ENCODE measurements at regions not wholly inside any gene's neighbourhood (a gene's known extent, or its start where the extent isn't known, plus 50 kb on each side); places are given as distances from the start of the nearest gene placed in this dataset.
A peak's percentile ranks its signal among the peaks of the same experiment; 100 is the strongest.

DNA sequence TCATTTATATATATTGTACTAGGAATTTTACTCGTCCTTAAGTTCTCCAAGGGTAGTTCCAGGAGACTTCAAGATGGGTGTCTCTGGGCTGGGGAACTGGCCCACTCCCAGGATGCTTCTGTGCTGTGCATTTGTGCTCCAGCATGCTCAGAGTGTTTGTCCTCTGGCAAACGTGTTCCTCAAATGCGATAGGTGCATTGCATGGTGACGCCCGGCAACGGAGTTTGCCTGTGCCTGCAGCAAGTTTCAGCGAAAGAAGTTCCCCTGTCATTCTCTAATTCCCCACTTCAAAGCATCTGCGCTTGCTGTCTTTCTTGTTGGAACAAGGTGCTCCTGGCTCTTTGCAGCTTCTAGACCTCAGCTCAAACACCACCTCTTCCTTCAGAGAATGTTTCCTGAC lies 465.1 kb downstream of the GALR1 start:
- no peak for DNase-seq (ENCODE audit: low spot score, unreplicated experiment)
- no peak overlapping the region for H3K27ac Mint-ChIP-seq
- TF ChIP-seq CTCF (IDR thresholded peaks at IDR 0.05; ENCODE audit: unreplicated experiment): no peak
- peaks cover 2% of the 10 kb centered on the region for H3K27me3 Mint-ChIP-seq
- H3K4me1 Mint-ChIP-seq (ENCODE audit: low read depth): no peaks in the 10 kb centered on the region
- no peaks in the 10 kb centered on the region for H3K9me3 Mint-ChIP-seq (ENCODE audit: low read depth)
- H3K36me3 Mint-ChIP-seq (ENCODE audit: insufficient read depth): no peaks in the 10 kb centered on the region
- no peak overlapping the region for H3K4me3 Mint-ChIP-seq (ENCODE audit: low read depth)

DNA sequence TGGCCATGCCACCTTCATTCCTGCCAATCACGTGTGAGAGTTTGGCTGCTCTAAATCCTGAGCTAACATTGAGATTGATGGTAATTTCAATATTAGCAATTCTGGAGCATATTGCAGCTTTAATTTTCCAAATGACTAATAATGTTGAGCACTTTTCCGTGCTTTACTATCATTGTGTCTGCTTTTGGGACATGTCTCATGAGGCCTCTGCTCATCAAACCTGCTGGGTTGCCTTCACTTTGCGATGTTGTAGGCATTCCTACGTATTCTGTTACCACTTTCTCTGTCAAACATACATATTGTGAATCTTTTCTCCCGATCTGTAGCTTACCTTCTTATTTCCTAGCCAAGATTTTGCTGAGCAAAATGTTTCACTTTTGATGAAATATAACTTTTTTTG lies 466.6 kb downstream of the GALR1 start:
- Mint-ChIP-seq H3K9me3 (ENCODE audit: low read depth) (no peaks in the 10 kb centered on the region), H3K4me1 (ENCODE audit: low read depth) (no peaks in the 10 kb centered on the region)
- no peak for DNase-seq (ENCODE audit: low spot score, unreplicated experiment)

GRCh38 chr18:77733292-77733903 lies 483.8 kb downstream of the GALR1 start:
- DNase-seq (ENCODE audit: low spot score, unreplicated experiment): no peak
- H3K36me3 Mint-ChIP-seq (ENCODE audit: insufficient read depth): no peaks in the 10 kb centered on the region
- no peak for TF ChIP-seq CTCF (IDR thresholded peaks at IDR 0.05; ENCODE audit: unreplicated experiment)
- no peaks in the 10 kb centered on the region for H3K4me1 Mint-ChIP-seq (ENCODE audit: low read depth)
- H3K27ac Mint-ChIP-seq: no peak overlapping the region
- H3K4me3 Mint-ChIP-seq (ENCODE audit: low read depth): peak overlapping the region; percentile 17
- no peaks in the 10 kb centered on the region for H3K9me3 Mint-ChIP-seq (ENCODE audit: low read depth)
- peaks cover 2% of the 10 kb centered on the region for H3K27me3 Mint-ChIP-seq

More for the DNA sequence above, 466.6 kb downstream of the GALR1 start:
- H3K4me3 Mint-ChIP-seq (ENCODE audit: low read depth): no peak overlapping the region
- H3K36me3 Mint-ChIP-seq (ENCODE audit: insufficient read depth): no peaks in the 10 kb centered on the region
- H3K27me3 Mint-ChIP-seq: peaks cover 2% of the 10 kb centered on the region
- no peak overlapping the region for H3K27ac Mint-ChIP-seq
- no peak for TF ChIP-seq CTCF (IDR thresholded peaks at IDR 0.05; ENCODE audit: unreplicated experiment)

- H3K27ac Mint-ChIP-seq: no peak overlapping the region
- no peak for TF ChIP-seq CTCF (IDR thresholded peaks at IDR 0.05; ENCODE audit: unreplicated experiment)
- no peaks in the 10 kb centered on the region for H3K36me3 Mint-ChIP-seq (ENCODE audit: insufficient read depth)
- no peak for DNase-seq (ENCODE audit: low spot score, unreplicated experiment)
- peaks cover 2% of the 10 kb centered on the region for H3K27me3 Mint-ChIP-seq
- no peaks in the 10 kb centered on the region for H3K9me3 Mint-ChIP-seq (ENCODE audit: low read depth)
- H3K4me1 Mint-ChIP-seq (ENCODE audit: low read depth): no peaks in the 10 kb centered on the region
- H3K4me3 Mint-ChIP-seq (ENCODE audit: low read depth): no peak overlapping the region
Measured at GRCh38 chr18:77736842-77737241, 487.2 kb downstream of the GALR1 start.

GRCh38 chr18:77737405-77737804 lies 487.8 kb downstream of the GALR1 start:
- no peak overlapping the region for H3K4me3 Mint-ChIP-seq (ENCODE audit: low read depth)
- no peak overlapping the region for H3K27ac Mint-ChIP-seq
- no peaks in the 10 kb centered on the region for H3K4me1 Mint-ChIP-seq (ENCODE audit: low read depth)
- peaks cover 2% of the 10 kb centered on the region for H3K27me3 Mint-ChIP-seq
- DNase-seq (ENCODE audit: low spot score, unreplicated experiment): no peak
- H3K9me3 Mint-ChIP-seq (ENCODE audit: low read depth): no peaks in the 10 kb centered on the region
- TF ChIP-seq CTCF (IDR thresholded peaks at IDR 0.05; ENCODE audit: unreplicated experiment): no peak
- H3K36me3 Mint-ChIP-seq (ENCODE audit: insufficient read depth): no peaks in the 10 kb centered on the region
